ENCODE measurements at regions not wholly inside any gene's neighbourhood (a gene's known extent, or its start where the extent isn't known, plus 50 kb on each side); places are given as distances from the start of the nearest gene placed in this dataset.

- Mint-ChIP-seq H3K27me3 (ENCODE audit: low read depth) (no peaks in the 10 kb centered on the region), H3K27ac (no peak overlapping the region), H3K4me1 (no peaks in the 10 kb centered on the region), H3K4me3 (no peak overlapping the region), H3K36me3 (ENCODE audit: low read depth) (no peaks in the 10 kb centered on the region), H3K9me3 (peaks cover 2% of the 10 kb centered on the region)
- TF ChIP-seq, protein P1, sequence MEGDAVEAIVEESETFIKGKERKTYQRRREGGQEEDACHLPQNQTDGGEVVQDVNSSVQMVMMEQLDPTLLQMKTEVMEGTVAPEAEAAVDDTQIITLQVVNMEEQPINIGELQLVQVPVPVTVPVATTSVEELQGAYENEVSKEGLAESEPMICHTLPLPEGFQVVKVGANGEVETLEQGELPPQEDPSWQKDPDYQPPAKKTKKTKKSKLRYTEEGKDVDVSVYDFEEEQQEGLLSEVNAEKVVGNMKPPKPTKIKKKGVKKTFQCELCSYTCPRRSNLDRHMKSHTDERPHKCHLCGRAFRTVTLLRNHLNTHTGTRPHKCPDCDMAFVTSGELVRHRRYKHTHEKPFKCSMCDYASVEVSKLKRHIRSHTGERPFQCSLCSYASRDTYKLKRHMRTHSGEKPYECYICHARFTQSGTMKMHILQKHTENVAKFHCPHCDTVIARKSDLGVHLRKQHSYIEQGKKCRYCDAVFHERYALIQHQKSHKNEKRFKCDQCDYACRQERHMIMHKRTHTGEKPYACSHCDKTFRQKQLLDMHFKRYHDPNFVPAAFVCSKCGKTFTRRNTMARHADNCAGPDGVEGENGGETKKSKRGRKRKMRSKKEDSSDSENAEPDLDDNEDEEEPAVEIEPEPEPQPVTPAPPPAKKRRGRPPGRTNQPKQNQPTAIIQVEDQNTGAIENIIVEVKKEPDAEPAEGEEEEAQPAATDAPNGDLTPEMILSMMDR (IDR thresholded peaks at IDR 0.05; ENCODE audit: unreplicated experiment in 3 of 3) = no peak
Observed at GRCh38 chr3:96266395-96267190, 547.8 kb upstream of the EPHA6 start.

GRCh38 chr3:96267577-96267976, 546.8 kb upstream of the EPHA6 start:
- Mint-ChIP-seq H3K4me3 (no peak overlapping the region), H3K27ac (no peak overlapping the region), H3K9me3 (peaks cover 2% of the 10 kb centered on the region), H3K36me3 (ENCODE audit: low read depth) (no peaks in the 10 kb centered on the region), H3K4me1 (no peaks in the 10 kb centered on the region), H3K27me3 (ENCODE audit: low read depth) (no peaks in the 10 kb centered on the region)
- TF ChIP-seq, protein P1 (IDR thresholded peaks at IDR 0.05; ENCODE audit: unreplicated experiment in 3 of 3) = no peak

- TF ChIP-seq, protein P1 (IDR thresholded peaks at IDR 0.05; ENCODE audit: unreplicated experiment in 3 of 3) = no peak
- Mint-ChIP-seq H3K27me3 (ENCODE audit: low read depth) (no peaks in the 10 kb centered on the region), H3K4me3 (no peak overlapping the region), H3K27ac (no peak overlapping the region), H3K9me3 (peaks cover 4% of the 10 kb centered on the region), H3K4me1 (no peaks in the 10 kb centered on the region), H3K36me3 (ENCODE audit: low read depth) (no peaks in the 10 kb centered on the region)
Observed at GRCh38 chr3:96294143-96294542, 520.3 kb upstream of the EPHA6 start.

DNA sequence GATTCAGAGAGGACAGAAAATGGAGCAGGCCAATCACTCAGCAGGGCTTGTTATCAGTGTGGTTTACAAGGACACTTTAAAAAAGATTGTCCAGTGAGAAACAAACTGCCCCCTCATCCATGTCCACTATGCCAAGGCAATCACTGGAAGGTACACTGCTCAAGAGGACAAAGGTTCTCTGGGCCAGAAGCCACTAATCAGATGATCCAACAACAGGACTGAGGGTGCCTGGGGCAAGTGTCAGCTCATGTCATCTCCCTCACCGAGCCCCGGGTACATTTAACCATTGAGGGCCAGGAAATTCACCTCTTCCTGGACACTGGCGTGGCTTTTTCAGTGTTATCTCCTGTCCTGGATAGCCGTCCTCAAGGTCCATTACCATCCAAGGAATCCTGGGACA, 513.7 kb upstream of the EPHA6 start:
- H3K9me3 Mint-ChIP-seq = peaks cover 4% of the 10 kb centered on the region
- no peak overlapping the region for H3K4me3 Mint-ChIP-seq
- no peaks in the 10 kb centered on the region for H3K36me3 Mint-ChIP-seq (ENCODE audit: low read depth)
- H3K4me1 Mint-ChIP-seq = no peaks in the 10 kb centered on the region
- H3K27me3 Mint-ChIP-seq (ENCODE audit: low read depth) = no peaks in the 10 kb centered on the region
- no peak overlapping the region for H3K27ac Mint-ChIP-seq
- TF ChIP-seq, protein P1 (IDR thresholded peaks at IDR 0.05; ENCODE audit: unreplicated experiment in 3 of 3) = no peak

- TF ChIP-seq, protein P1 (IDR thresholded peaks at IDR 0.05; ENCODE audit: unreplicated experiment in 3 of 3) = no peak
- H3K9me3 Mint-ChIP-seq = peaks cover 2% of the 10 kb centered on the region
- no peaks in the 10 kb centered on the region for H3K4me1 Mint-ChIP-seq
- H3K27me3 Mint-ChIP-seq (ENCODE audit: low read depth) = no peaks in the 10 kb centered on the region
- no peaks in the 10 kb centered on the region for H3K36me3 Mint-ChIP-seq (ENCODE audit: low read depth)
- H3K4me3 Mint-ChIP-seq = no peak overlapping the region
- no peak overlapping the region for H3K27ac Mint-ChIP-seq
Observed at GRCh38 chr3:96319166-96319565, 495.2 kb upstream of the EPHA6 start.

DNA sequence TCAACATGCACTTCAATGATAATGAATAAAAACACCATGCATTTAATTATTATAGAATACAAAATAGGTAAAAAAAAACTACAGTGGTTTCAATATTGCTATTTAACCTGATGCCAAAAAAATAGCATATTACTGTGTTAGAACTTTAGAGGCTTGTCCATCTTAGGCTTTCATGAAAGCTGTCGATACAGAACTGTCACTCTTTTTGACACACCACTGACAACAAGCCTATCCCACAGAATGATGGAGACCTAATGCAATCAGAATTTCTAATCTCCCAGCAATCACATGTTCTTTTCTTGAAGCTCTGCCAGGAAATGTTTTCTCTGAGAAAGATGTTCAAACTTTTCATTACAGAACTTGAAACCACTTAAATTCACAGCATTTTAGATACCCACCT, 490.3 kb upstream of the EPHA6 start:
- Mint-ChIP-seq H3K27me3 (ENCODE audit: low read depth) (no peaks in the 10 kb centered on the region), H3K36me3 (ENCODE audit: low read depth) (no peaks in the 10 kb centered on the region), H3K4me3 (no peak overlapping the region), H3K27ac (no peak overlapping the region), H3K4me1 (no peaks in the 10 kb centered on the region), H3K9me3 (no peaks in the 10 kb centered on the region)
- TF ChIP-seq, protein P1 (IDR thresholded peaks at IDR 0.05; ENCODE audit: unreplicated experiment in 3 of 3) = no peak

Data from nephron (organoid).